Non-pigmented ciliary epithelial cell (primary cell): ENCODE measurements at regions not wholly inside any gene's neighbourhood (a gene's known extent, or its start where the extent isn't known, plus 50 kb on each side); places are given as distances from the start of the nearest gene placed in this dataset.

Experiments
- DNase-seq: peaks from one replicate; pipeline ENCODE4 v3.0.0-alpha.2; 2010; ENCODE audit warnings: low read depth

- no peak for DNase-seq
Observed at GRCh38 chr3:72299321-72299802, 514.4 kb upstream of the PROK2 start.

- DNase-seq, result no peak
Observed at GRCh38 chr3:72298201-72299152, 513.5 kb upstream of the PROK2 start.

- no peak for DNase-seq
Observed at GRCh38 chr3:72297481-72297880, 512.5 kb upstream of the PROK2 start.

- no peak for DNase-seq
Observed at GRCh38 chr3:72296477-72297111, 511.6 kb upstream of the PROK2 start.

GRCh38 chr3:72295962-72296450 is 511.1 kb upstream of the PROK2 start:
- no peak for DNase-seq

- no peak for DNase-seq
Observed at GRCh38 chr3:72295276-72295961, 510.5 kb upstream of the PROK2 start.

- no peak for DNase-seq
Observed at GRCh38 chr3:72290859-72291638, 506.1 kb upstream of the PROK2 start.

GRCh38 chr3:72289692-72290071 is 504.7 kb upstream of the PROK2 start:
- DNase-seq, result no peak

GRCh38 chr3:72288955-72289691 is 504.2 kb upstream of the PROK2 start:
- peak; percentile 40 for DNase-seq

GRCh38 chr3:72287956-72288355 is 503.0 kb upstream of the PROK2 start:
- no peak for DNase-seq

GRCh38 chr3:72285502-72285901 is 500.6 kb upstream of the PROK2 start:
- no peak for DNase-seq

GRCh38 chr3:72284471-72284870 is 499.5 kb upstream of the PROK2 start:
- no peak for DNase-seq

GRCh38 chr3:72282918-72283317 is 498.0 kb upstream of the PROK2 start:
- no peak for DNase-seq

- DNase-seq, result no peak
Observed at GRCh38 chr3:72281551-72281950, 496.6 kb upstream of the PROK2 start.

GRCh38 chr3:72280876-72281275 is 495.9 kb upstream of the PROK2 start:
- DNase-seq, result no peak

GRCh38 chr3:72279631-72280041 is 494.7 kb upstream of the PROK2 start:
- DNase-seq, result no peak

- DNase-seq, result no peak
Observed at GRCh38 chr3:72279068-72279604, 494.2 kb upstream of the PROK2 start.

- DNase-seq, result no peak
Observed at GRCh38 chr3:72278349-72279067, 493.6 kb upstream of the PROK2 start.

GRCh38 chr3:72277710-72278109 is 492.8 kb upstream of the PROK2 start:
- DNase-seq, result no peak

- no peak for DNase-seq
Observed at GRCh38 chr3:72276806-72277205, 491.9 kb upstream of the PROK2 start.
